ENCODE measurements at regions not wholly inside any gene's neighbourhood (a gene's known extent, or its start where the extent isn't known, plus 50 kb on each side); places are given as distances from the start of the nearest gene placed in this dataset.

DNA sequence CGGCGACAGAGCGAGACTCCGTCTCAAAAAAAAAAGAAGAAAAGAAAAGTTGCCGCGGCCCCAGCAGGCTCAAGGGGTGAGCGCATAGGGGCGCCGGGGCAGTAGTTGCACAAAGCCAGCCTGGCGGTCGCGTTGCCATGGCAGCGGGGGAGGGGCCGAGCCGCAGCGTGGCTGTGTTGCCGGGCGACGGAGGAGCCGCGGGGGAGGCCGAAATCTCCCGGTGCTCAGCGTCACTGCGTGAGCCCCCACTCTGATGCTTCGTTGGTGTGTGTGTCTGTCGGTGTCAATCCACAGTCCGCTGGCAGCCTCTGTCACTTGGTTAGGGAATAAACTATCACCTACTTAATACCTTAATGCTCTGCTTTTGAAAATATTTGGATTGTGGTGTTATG is 82.9 kb upstream of the C1QTNF9B start:
- intact Hi-C loops (cut with DNase I): no loop called here
- Histone ChIP-seq H3K36me3 (no peaks in the 10 kb centered on the region), H3K9me3 (no peaks in the 10 kb centered on the region), H3K27me3 (no peaks in the 10 kb centered on the region), H3K4me1 (peaks cover 17 to 26% (median 23%) of the 10 kb centered on the region in 4 donors), H3K27ac (replicated peaks in 1 of 4) (peak overlapping the region in 3 of 4 donors; percentile 15 to 53 (median 19)), H3K4me3 (peak overlapping the region; percentile 58 to 73 (median 61))
- TF ChIP-seq CTCF (IDR thresholded peaks at IDR 0.05) (no peak), POLR2AphosphoS5 (IDR thresholded peaks at IDR 0.05) (no peak), POLR2A (IDR thresholded peaks at IDR 0.05; ENCODE audit: low read depth) (no peak), EP300 (IDR thresholded peaks at IDR 0.05) (no peak)
- peak; percentile 93 for DNase-seq (ENCODE audit: extremely low spot score)
- WGBS: under 1% methylated on average over 26 of the region's 28 CpGs

- DNase-seq (ENCODE audit: extremely low spot score): peak; percentile 5
- H3K27ac ChIP-seq (replicated peaks in 1 of 4): no peak overlapping the region
- peaks cover 17 to 33% (median 25%) of the 10 kb centered on the region in 4 donors for H3K4me1 ChIP-seq
- intact Hi-C loops (cut with DNase I): no loop called here
- H3K36me3 ChIP-seq: no peaks in the 10 kb centered on the region
- H3K9me3 ChIP-seq: no peaks in the 10 kb centered on the region
- 96% methylated on average over 4 of the region's 4 CpGs for WGBS
- TF ChIP-seq EP300 (IDR thresholded peaks at IDR 0.05): no peak
- TF ChIP-seq POLR2AphosphoS5 (IDR thresholded peaks at IDR 0.05): no peak
- no peak for TF ChIP-seq POLR2A (IDR thresholded peaks at IDR 0.05; ENCODE audit: low read depth)
- no peak for TF ChIP-seq CTCF (IDR thresholded peaks at IDR 0.05)
- H3K27me3 ChIP-seq: no peaks in the 10 kb centered on the region
- no peak overlapping the region for H3K4me3 ChIP-seq
Observed at GRCh38 chr13:23983671-23984070, 86.4 kb upstream of the C1QTNF9B start.

- 33% methylated on average over 8 of the region's 8 CpGs for WGBS
- Histone ChIP-seq H3K27me3 (no peaks in the 10 kb centered on the region), H3K27ac (replicated peaks in 1 of 4) (no peak overlapping the region), H3K4me1 (peaks cover 12 to 26% (median 19%) of the 10 kb centered on the region in 4 donors), H3K4me3 (no peak overlapping the region), H3K9me3 (no peaks in the 10 kb centered on the region), H3K36me3 (no peaks in the 10 kb centered on the region)
- intact Hi-C loops (cut with DNase I): no loop called here
- peak; percentile 79 for DNase-seq (ENCODE audit: extremely low spot score)
- TF ChIP-seq POLR2AphosphoS5 (IDR thresholded peaks at IDR 0.05): no peak
- TF ChIP-seq POLR2A (IDR thresholded peaks at IDR 0.05; ENCODE audit: low read depth): no peak
- TF ChIP-seq CTCF (IDR thresholded peaks at IDR 0.05): no peak
- TF ChIP-seq EP300 (IDR thresholded peaks at IDR 0.05): no peak
Observed at GRCh38 chr13:23984546-23984945, 87.2 kb upstream of the C1QTNF9B start.

DNA sequence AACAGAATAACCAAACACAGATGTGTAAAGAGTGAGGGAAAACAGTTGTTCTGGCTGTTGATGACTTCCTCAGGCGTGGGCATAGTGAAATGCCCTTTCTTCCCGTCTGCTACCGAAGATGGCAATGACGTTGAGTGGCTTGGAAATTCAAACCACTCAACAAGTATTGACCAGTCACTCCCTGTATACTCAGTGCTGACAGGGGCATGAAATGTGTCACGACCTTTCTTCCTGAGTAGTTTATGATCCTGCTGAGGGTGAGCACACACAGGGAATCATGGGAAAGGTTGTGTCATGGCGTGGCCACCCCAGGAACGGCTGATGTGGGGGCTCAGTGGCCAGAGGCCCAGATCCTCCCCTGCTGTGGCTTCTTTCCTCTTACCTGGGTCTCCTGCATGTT is 87.8 kb upstream of the C1QTNF9B start:
- intact Hi-C loops (cut with DNase I): no loop called here
- Histone ChIP-seq H3K27ac (replicated peaks in 1 of 4) (no peak overlapping the region), H3K4me3 (no peak overlapping the region), H3K4me1 (peaks cover 8 to 21% (median 14%) of the 10 kb centered on the region in 4 donors), H3K36me3 (no peaks in the 10 kb centered on the region), H3K9me3 (no peaks in the 10 kb centered on the region), H3K27me3 (no peaks in the 10 kb centered on the region)
- peak; percentile 70 for DNase-seq (ENCODE audit: extremely low spot score)
- 88% methylated on average over 7 of the region's 7 CpGs for WGBS
- TF ChIP-seq POLR2AphosphoS5 (IDR thresholded peaks at IDR 0.05): no peak
- no peak for TF ChIP-seq EP300 (IDR thresholded peaks at IDR 0.05)
- TF ChIP-seq POLR2A (IDR thresholded peaks at IDR 0.05; ENCODE audit: low read depth): no peak
- TF ChIP-seq CTCF (IDR thresholded peaks at IDR 0.05): no peak

GRCh38 chr13:23985839-23986238 is 88.5 kb upstream of the C1QTNF9B start:
- intact Hi-C loops (cut with DNase I): no loop called here
- WGBS: 87% methylated on average over 11 of the region's 11 CpGs
- Histone ChIP-seq H3K4me3 (no peak overlapping the region), H3K9me3 (no peaks in the 10 kb centered on the region), H3K36me3 (no peaks in the 10 kb centered on the region), H3K27me3 (no peaks in the 10 kb centered on the region), H3K4me1 (peaks cover 4 to 14% (median 8%) of the 10 kb centered on the region in 4 donors), H3K27ac (replicated peaks in 1 of 4) (no peak overlapping the region)
- TF ChIP-seq EP300 (IDR thresholded peaks at IDR 0.05): no peak
- no peak for TF ChIP-seq CTCF (IDR thresholded peaks at IDR 0.05)
- no peak for TF ChIP-seq POLR2AphosphoS5 (IDR thresholded peaks at IDR 0.05)
- no peak for TF ChIP-seq POLR2A (IDR thresholded peaks at IDR 0.05; ENCODE audit: low read depth)
- peak; percentile 78 for DNase-seq (ENCODE audit: extremely low spot score)

Measured in esophagus muscularis mucosa (tissue), 4 donors.